HUES48 (cell line): ENCODE measurements at regions not wholly inside any gene's neighbourhood (a gene's known extent, or its start where the extent isn't known, plus 50 kb on each side); places are given as distances from the start of the nearest gene placed in this dataset.

ENCODE experiments used
- H3K27ac ChIP-seq: one replicate; pipeline ENCODE4 v1.7.0; 2013; ENCODE audit warnings: low read depth, low read length, inconsistent platforms
- H3K27me3 ChIP-seq: 2 replicates; pipeline ENCODE4 v1.6.1; 2013; ENCODE audit warnings: mild to moderate bottlenecking, low read length; ENCODE audit not compliant: control insufficient read depth, insufficient read depth
- H3K36me3 ChIP-seq: 2 replicates; pipeline ENCODE4 v1.6.1; 2013; ENCODE audit warnings: low read length; ENCODE audit not compliant: control insufficient read depth, insufficient read depth
- H3K4me1 ChIP-seq: 2 replicates; pipeline ENCODE4 v1.6.1; 2013; ENCODE audit warnings: mild to moderate bottlenecking, low read length; ENCODE audit not compliant: control insufficient read depth, insufficient read depth
- H3K4me3 ChIP-seq: 2 replicates; pipeline ENCODE4 v1.5.1; 2013; ENCODE audit warnings: mild to moderate bottlenecking, low read depth, low read length
- H3K9ac ChIP-seq: 2 replicates; pipeline ENCODE4 v1.6.1; 2013; ENCODE audit warnings: mild to moderate bottlenecking, low read depth, low read length, moderate library complexity
- H3K9me3 ChIP-seq: 2 replicates; pipeline ENCODE4 v1.6.1; 2013; ENCODE audit warnings: low read length; ENCODE audit not compliant: control insufficient read depth, insufficient read depth

DNA sequence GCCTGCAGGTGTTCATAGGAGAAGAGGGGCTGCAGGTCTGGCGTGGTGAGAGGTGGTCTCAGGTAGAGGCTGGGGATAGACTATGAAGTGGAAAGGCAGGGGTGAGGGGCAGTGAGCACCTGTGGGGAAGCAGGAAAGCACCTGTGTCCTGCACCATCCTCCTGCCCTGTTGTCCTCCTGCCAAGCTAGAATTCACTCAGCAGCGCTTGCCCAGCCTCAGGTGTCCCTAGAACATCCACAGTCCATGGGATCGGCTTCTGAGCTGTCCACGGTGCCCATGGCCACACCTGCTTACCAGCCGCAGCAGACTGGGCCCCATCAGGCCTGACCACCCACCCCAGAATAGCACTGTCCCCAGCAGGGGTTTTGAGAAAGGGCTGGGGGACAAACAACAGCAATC is 456.2 kb upstream of the SULF2 start:
- no peak overlapping the region for H3K27ac ChIP-seq
- no peaks in the 10 kb centered on the region for H3K27me3 ChIP-seq
- H3K36me3 ChIP-seq = no peaks in the 10 kb centered on the region
- H3K4me3 ChIP-seq = no peak overlapping the region
- H3K9ac ChIP-seq = no peak overlapping the region
- no peaks in the 10 kb centered on the region for H3K9me3 ChIP-seq
- 0 out of 2 replicates have a peak, but pooled peaks cover under 1% of the 10 kb centered on the region for H3K4me1 ChIP-seq

DNA sequence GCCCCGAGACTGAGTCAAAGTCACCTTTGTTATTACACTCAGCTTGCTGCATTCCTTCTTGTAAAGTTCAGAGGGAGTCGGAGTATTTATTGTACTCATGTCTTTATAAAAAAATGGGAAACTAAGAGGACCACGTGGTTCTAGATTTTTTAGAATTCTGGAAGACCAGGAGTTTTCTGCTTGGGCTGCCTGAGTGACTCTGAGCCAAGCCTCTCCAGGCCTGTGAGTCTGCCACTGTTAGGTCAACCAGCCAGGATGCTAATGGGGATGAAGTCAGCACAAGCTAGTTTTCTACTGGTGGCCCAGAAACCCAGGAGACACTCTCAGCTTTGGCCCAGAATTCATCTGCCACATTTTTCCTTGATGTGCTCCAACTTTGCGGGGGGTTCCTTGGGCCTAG is 453.5 kb upstream of the SULF2 start:
- Histone ChIP-seq H3K27me3 (no peaks in the 10 kb centered on the region), H3K9ac (no peak overlapping the region), H3K36me3 (no peaks in the 10 kb centered on the region), H3K4me3 (no peak overlapping the region), H3K4me1 (peaks cover 9% of the 10 kb centered on the region), H3K9me3 (no peaks in the 10 kb centered on the region; the same call in 1 of the 2 replicates), H3K27ac (no peak overlapping the region)

DNA sequence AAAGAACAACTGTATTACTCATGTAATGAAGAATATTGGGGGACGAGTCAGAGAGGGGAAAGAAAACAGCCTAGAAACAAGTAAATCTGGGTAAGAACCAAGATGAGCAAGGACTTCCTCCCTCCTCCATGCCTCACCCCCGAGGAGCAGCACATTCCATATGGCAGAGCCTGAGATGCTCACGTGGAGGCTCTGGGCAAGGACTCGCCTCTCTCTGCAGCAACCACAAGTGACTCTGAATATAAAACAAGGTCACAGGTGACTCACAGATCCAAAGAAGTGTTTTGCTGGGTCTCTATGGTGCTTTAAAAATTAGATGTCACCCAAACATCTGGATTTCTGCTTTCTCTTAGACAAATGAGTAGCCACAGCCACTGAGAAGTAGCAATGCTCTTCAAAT is 453.0 kb upstream of the SULF2 start:
- no peak overlapping the region for H3K9ac ChIP-seq
- no peak overlapping the region for H3K27ac ChIP-seq
- H3K9me3 ChIP-seq = no peaks in the 10 kb centered on the region; the same call in 1 of the 2 replicates
- no peak overlapping the region for H3K4me3 ChIP-seq
- H3K4me1 ChIP-seq = peaks cover 9% of the 10 kb centered on the region
- H3K36me3 ChIP-seq = no peaks in the 10 kb centered on the region
- H3K27me3 ChIP-seq = no peaks in the 10 kb centered on the region

DNA sequence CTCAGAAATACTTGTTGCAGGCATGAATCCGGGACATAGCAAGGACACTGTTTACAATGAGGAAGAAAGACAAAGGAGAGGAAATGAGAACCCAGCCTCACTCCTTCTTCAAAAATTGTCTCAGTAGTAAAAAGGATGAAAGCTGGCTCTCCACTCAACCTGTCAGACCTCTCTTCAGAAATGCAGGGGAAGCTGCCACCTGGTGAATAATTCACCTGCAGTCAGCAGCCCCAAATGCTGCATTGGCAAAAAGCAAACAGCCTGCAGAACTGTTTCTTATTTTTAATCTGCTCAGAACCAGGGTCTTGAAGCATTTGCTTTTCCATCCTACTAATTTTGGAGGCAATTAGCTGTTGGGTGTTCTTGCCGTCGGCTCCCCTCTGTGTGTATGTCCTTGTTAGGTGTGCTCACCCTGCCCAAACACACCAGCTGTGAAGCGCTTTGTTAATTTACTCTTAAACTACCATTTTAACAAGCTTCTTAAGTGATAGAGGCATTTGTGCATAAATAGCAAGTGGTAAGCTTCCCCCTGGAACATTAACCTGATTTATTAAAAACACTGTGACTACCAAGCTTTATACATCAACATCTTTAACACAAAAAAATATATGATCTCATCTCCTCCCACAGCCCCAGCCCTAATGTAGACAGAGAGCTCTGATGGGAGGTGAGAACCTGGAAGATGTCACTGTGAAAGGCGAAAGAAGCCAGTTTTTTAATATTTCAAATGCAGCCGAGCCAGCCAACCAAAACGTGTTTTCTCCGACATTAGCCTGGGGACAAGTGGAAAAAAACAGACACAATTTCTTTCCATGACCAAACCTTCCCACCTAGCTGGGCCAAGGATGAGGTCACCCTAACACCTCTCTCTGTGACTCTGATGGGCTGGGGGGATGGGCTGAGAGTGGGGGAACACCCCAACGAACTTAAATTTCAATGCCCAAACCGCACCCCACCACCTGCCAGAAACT is 451.0 kb upstream of the SULF2 start:
- Histone ChIP-seq H3K36me3 (no peaks in the 10 kb centered on the region), H3K9ac (no peak overlapping the region), H3K9me3 (no peaks in the 10 kb centered on the region; the same call in 1 of the 2 replicates), H3K4me3 (no peak overlapping the region), H3K27ac (peak overlapping the region; percentile 10), H3K27me3 (no peaks in the 10 kb centered on the region), H3K4me1 (peaks cover 9% of the 10 kb centered on the region)

DNA sequence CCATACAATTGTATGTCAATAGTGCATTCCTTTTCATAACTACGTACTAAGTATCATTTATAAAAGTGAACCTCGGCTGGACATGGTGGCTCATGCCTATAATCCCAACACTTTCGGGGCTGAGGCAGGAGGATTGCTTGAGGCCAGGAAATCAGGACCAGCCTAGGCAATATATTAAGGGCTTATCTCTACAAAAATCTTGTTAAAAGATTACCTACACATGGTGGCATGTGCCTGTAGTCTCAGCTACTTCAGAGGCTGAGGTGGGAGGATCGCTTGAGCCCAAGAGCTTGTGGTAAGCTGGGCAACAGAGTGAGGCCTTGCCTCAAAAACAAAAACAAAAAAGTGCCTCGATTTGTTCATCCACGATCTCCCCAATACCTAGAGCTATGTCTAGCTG is 449.7 kb upstream of the SULF2 start:
- Histone ChIP-seq H3K36me3 (no peaks in the 10 kb centered on the region), H3K9ac (no peak overlapping the region), H3K9me3 (no peaks in the 10 kb centered on the region; the same call in 1 of the 2 replicates), H3K4me1 (peaks cover 9% of the 10 kb centered on the region), H3K4me3 (no peak overlapping the region), H3K27me3 (no peaks in the 10 kb centered on the region), H3K27ac (no peak overlapping the region)

DNA sequence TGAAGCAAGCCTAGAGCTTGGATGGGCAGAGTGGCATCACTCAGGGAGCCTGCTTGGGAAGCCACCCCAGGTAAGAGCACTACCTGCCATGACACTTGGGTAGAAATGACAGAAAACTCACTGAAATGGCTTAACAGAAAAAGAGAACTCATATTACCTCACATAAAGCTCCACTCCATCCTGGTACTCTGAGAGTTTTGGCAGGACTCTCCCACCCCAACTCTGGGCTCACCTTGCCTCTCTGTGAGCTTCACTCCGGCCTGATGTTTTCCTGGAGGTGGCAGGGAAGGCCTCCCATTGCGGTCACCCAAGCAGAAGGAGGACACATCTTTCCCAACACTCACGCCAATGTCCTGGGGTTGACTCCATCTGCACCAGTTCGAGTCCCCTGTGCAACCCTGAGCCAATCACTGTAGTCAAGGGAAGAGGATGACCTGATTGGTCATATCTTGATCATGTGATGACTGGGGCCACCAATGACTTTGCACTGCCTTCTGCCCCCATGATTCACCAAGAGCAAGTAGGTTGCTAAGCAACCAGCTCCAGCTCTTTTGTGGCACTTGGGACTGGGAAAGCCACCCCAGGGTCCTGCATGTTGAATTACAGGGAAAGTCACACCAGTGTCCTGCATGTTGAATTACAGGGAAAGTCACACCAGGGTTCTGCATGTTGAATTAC is 446.1 kb upstream of the SULF2 start:
- peaks cover 8% of the 10 kb centered on the region for H3K4me1 ChIP-seq
- no peaks in the 10 kb centered on the region for H3K36me3 ChIP-seq
- H3K27me3 ChIP-seq = no peaks in the 10 kb centered on the region
- H3K9ac ChIP-seq = no peak overlapping the region
- H3K27ac ChIP-seq = no peak overlapping the region
- no peaks in the 10 kb centered on the region; the same call in 1 of the 2 replicates for H3K9me3 ChIP-seq
- H3K4me3 ChIP-seq = no peak overlapping the region

DNA sequence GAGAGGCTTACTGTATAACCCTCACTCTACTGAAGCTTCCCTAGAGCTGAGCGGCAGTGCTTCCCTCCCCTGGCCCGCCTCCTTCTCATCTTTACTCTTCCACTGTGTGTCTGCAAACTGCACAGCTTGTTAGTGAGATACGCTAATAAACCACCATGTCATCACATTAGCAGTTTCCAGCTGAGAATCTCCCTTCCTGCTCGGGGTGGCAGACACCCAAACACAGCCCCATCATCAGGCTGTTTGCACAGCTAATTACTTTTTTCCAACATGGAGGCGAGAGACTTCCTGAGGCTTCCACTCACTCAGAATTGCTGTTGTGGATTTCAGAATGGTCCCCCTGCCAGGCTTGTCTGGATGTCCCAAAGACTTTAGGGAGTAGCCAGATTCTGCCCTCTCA is 444.9 kb upstream of the SULF2 start:
- Histone ChIP-seq H3K9me3 (no peaks in the 10 kb centered on the region), H3K9ac (no peak overlapping the region), H3K36me3 (no peaks in the 10 kb centered on the region), H3K4me1 (no peaks in the 10 kb centered on the region), H3K4me3 (no peak overlapping the region), H3K27me3 (no peaks in the 10 kb centered on the region), H3K27ac (peak overlapping the region; percentile 2)

DNA sequence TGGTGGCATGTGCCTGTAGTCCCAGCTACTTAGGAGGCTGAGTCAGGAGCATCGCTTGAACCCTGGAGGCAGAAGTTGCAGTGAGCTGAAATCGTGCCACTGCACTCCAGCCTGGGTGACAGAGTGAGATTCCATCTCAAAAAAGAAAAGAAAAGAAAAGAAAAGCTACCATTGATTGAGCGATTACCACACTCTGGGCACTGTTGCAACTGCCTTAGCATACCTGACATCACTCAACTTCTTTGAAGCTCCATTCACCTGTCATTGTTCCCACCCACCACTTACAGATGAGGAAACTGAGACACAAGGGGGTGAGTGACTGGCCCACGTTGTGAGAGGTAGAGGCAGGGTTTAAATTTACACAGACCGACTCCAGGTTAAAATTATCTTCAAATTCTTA is 442.1 kb upstream of the SULF2 start:
- no peaks in the 10 kb centered on the region for H3K36me3 ChIP-seq
- no peaks in the 10 kb centered on the region for H3K4me1 ChIP-seq
- H3K4me3 ChIP-seq = no peak overlapping the region
- H3K27me3 ChIP-seq = no peaks in the 10 kb centered on the region
- H3K27ac ChIP-seq = no peak overlapping the region
- no peaks in the 10 kb centered on the region for H3K9me3 ChIP-seq
- H3K9ac ChIP-seq = no peak overlapping the region

DNA sequence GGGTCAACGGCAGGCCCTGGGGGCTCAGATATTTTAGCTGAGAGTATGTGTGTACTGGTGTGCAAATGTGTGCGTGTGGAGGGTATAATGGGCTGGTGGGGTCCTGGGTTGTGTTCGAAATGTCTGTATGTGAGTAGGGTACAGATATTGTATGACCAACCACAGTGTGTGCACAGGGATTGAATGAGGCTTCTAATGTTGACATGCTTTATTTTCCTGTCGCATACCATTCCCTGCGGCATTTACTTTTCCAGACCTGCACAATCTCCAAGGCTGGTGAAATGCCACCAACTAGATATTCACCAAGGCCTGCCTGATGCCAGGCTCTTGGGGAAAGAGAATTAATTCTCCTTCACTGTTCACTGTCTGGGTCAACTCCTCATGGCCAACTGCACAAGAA is 441.4 kb upstream of the SULF2 start:
- H3K36me3 ChIP-seq = no peaks in the 10 kb centered on the region
- H3K4me3 ChIP-seq = no peak overlapping the region
- no peaks in the 10 kb centered on the region for H3K27me3 ChIP-seq
- H3K27ac ChIP-seq = no peak overlapping the region
- H3K9me3 ChIP-seq = no peaks in the 10 kb centered on the region
- no peak overlapping the region for H3K9ac ChIP-seq
- H3K4me1 ChIP-seq = no peaks in the 10 kb centered on the region

DNA sequence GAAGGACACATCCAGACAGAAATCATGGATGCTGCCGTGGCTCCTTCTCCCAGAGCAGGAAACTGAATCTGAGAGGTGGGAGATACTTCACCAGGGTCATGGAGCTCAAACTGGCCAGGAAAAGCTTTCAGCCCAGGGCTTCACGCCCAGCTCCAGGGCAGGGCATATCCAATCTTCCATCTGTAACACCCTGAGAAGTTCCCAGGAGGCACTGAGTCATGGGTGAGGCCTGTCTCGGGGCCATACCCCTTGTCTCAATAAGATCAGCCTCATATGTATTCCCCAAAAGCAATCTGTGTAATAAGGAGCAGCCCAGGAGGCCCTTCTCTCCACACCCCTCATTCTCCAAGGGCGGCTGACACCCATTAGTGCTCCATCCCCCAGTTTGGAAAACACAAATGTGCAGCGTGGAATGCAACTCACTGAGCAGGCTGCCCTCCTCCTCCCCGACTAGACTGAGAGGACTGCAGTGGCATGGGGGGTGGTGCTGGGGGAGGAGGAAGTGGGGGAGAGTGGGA is 439.3 kb upstream of the SULF2 start:
- no peaks in the 10 kb centered on the region for H3K9me3 ChIP-seq
- H3K4me1 ChIP-seq = no peaks in the 10 kb centered on the region
- H3K27ac ChIP-seq = no peak overlapping the region
- no peaks in the 10 kb centered on the region for H3K36me3 ChIP-seq
- no peaks in the 10 kb centered on the region for H3K27me3 ChIP-seq
- H3K9ac ChIP-seq = no peak overlapping the region
- H3K4me3 ChIP-seq = no peak overlapping the region

DNA sequence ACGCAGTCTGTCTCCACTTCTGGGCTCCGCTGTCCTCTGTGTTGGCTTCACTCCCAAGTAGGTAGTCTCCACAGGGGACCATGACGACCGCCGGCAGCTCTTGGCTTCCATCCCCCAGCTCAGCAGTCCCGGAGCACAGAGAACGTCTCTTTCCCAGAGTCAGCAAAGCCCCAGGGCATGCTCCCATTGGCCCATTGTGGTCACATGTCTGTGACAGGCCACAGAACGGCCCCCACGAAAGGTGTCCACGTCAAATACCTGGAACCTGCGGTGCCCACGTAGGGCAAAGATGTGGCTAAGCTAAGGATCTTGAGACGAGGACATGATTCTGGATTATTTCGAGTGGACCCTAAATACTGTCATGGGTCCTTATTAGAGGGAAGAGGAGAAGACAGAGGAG is 438.4 kb upstream of the SULF2 start:
- Histone ChIP-seq H3K9me3 (no peaks in the 10 kb centered on the region), H3K4me3 (no peak overlapping the region), H3K27ac (no peak overlapping the region), H3K27me3 (no peaks in the 10 kb centered on the region), H3K9ac (no peak overlapping the region), H3K36me3 (no peaks in the 10 kb centered on the region), H3K4me1 (no peaks in the 10 kb centered on the region)
